ENCODE measurements at regions not wholly inside any gene's neighbourhood (a gene's known extent, or its start where the extent isn't known, plus 50 kb on each side); places are given as distances from the start of the nearest gene placed in this dataset.

DNA sequence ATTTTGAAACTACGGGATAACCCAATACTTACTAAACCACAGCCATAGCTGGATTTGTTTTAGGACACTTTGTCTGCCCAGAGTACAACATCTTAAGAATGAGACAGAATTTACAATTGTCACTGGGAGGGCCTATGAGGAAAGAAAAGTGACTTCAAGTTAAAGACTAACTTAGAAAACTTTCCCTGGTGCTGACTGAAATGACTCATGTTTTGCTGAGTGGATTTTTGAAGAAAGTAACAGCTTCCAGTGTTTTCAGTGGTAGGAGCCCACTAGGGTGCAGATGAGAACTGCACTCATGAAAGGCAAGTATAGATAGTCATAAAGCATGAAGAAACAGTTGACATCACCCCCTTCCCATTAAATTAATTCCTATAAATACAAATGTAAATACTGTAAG, 988.2 kb upstream of the MAP3K7 start:
- no peak for TF ChIP-seq EZH2 (IDR thresholded peaks at IDR 0.05; ENCODE audit: low read length, missing control alignments)
- TF ChIP-seq, protein P1, sequence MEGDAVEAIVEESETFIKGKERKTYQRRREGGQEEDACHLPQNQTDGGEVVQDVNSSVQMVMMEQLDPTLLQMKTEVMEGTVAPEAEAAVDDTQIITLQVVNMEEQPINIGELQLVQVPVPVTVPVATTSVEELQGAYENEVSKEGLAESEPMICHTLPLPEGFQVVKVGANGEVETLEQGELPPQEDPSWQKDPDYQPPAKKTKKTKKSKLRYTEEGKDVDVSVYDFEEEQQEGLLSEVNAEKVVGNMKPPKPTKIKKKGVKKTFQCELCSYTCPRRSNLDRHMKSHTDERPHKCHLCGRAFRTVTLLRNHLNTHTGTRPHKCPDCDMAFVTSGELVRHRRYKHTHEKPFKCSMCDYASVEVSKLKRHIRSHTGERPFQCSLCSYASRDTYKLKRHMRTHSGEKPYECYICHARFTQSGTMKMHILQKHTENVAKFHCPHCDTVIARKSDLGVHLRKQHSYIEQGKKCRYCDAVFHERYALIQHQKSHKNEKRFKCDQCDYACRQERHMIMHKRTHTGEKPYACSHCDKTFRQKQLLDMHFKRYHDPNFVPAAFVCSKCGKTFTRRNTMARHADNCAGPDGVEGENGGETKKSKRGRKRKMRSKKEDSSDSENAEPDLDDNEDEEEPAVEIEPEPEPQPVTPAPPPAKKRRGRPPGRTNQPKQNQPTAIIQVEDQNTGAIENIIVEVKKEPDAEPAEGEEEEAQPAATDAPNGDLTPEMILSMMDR (conservative IDR thresholded peaks at IDR 0.05 in 1 of 2, IDR thresholded peaks at IDR 0.05 in 1 of 2; ENCODE audit: low read depth in 1 of 2, low read length in 2 of 2) = no peak

All from fibroblast of lung (primary cell).